ENCODE measurements at regions not wholly inside any gene's neighbourhood (a gene's known extent, or its start where the extent isn't known, plus 50 kb on each side); places are given as distances from the start of the nearest gene placed in this dataset.

GRCh38 chr10:29397221-29397620 is 108.4 kb downstream of the LYZL1 start:
- TF ChIP-seq CTCF (IDR thresholded peaks at IDR 0.05; ENCODE audit: low read depth, low read length) = no peak
- no peak for TF ChIP-seq EZH2phosphoT487 (IDR thresholded peaks at IDR 0.05; ENCODE audit: low read depth)

Data from OCI-LY3 (cell line).